WTC11 (cell line): ENCODE measurements at regions not wholly inside any gene's neighbourhood (a gene's known extent, or its start where the extent isn't known, plus 50 kb on each side); places are given as distances from the start of the nearest gene placed in this dataset.

Experiments
- ATAC-seq: fragments of 200-7000 bp; cut with Tn5 transposase; 2 replicates; pipeline ENCODE4 v1.10.0; 2021; ENCODE audit warnings: mild to moderate bottlenecking, moderate library complexity
- CTCF ChIA-PET: fragments of 300-600 bp; sonication (Branson Sonifier 250); formaldehyde crosslinking; loops from one replicate; lab custom pipeline; 2021; ENCODE audit warnings: antibody characterized with exemption; lab: Charles Lee
- POLR2A ChIA-PET: fragments of 350-600 bp; sonication (Branson Sonifier 250); formaldehyde crosslinking; loops from one replicate; lab custom pipeline; 2021; ENCODE audit warnings: antibody characterized with exemption; lab: Charles Lee
- DNase-seq: peaks from one replicate; pipeline ENCODE4 v3.0.0; 2021; ENCODE audit warnings: low spot score
- H3K27ac Mint-ChIP-seq: 2 replicates; pipeline ENCODE4 v1.8.0; 2021; ENCODE audit warnings: mixed read lengths
- H3K27me3 Mint-ChIP-seq: 2 replicates; pipeline ENCODE4 v1.8.0; 2021; ENCODE audit warnings: low read depth, mild to moderate bottlenecking, moderate library complexity, mixed read lengths
- H3K36me3 Mint-ChIP-seq: 2 replicates; pipeline ENCODE4 v1.8.0; 2021; ENCODE audit warnings: mixed read lengths
- H3K4me1 Mint-ChIP-seq: 2 replicates; pipeline ENCODE4 v1.8.0; 2022; ENCODE audit warnings: mixed read lengths
- H3K4me3 Mint-ChIP-seq: 2 replicates; pipeline ENCODE4 v1.8.0; 2021; ENCODE audit warnings: mild to moderate bottlenecking, moderate library complexity, mixed read lengths
- H3K9me3 Mint-ChIP-seq: 2 replicates; pipeline ENCODE4 v1.8.0; 2021; ENCODE audit warnings: mixed read lengths
- ATF1 ChIP-seq: sonication (generic); formaldehyde crosslinking; IDR thresholded peaks from 2 replicates; pipeline ENCODE4 v1.8.1; 2023; ENCODE audit warnings: mild to moderate bottlenecking, moderate library complexity, missing genetic modification reagents
- CTCF ChIP-seq: fragments of 200-600 bp; IDR thresholded peaks from 2 replicates; pipeline ENCODE4 v1.8.0; 2022; ENCODE audit warnings: antibody characterized with exemption
- GABPB1 ChIP-seq: sonication (generic); formaldehyde crosslinking; IDR thresholded peaks from 2 replicates; pipeline ENCODE4 v1.8.1; 2023; ENCODE audit warnings: mild to moderate bottlenecking, missing genetic modification reagents
- GTF2I ChIP-seq: fragments of 250-450 bp; sonication (Bioruptor Pico); conservative IDR thresholded peaks from 2 replicates; pipeline ENCODE4 v1.4.0; 2021; ENCODE audit warnings: mild to moderate bottlenecking
- IRF1 ChIP-seq: sonication (generic); formaldehyde crosslinking; IDR thresholded peaks from 2 replicates; pipeline ENCODE4 v1.8.0; 2023; ENCODE audit warnings: missing genetic modification reagents
- IRF2 ChIP-seq: sonication (generic); formaldehyde crosslinking; IDR thresholded peaks from 2 replicates; pipeline ENCODE4 v1.8.0; 2022; ENCODE audit warnings: low read depth, missing genetic modification reagents, borderline replicate concordance
- JAZF1 ChIP-seq: fragments of 250-450 bp; sonication (Bioruptor Pico); IDR thresholded peaks from 2 replicates; pipeline ENCODE4 v1.9.0; 2021; ENCODE audit warnings: moderate library complexity, mild to moderate bottlenecking, inconsistent platforms
- MYBL2 ChIP-seq: sonication (generic); formaldehyde crosslinking; IDR thresholded peaks from 2 replicates; pipeline ENCODE4 v1.8.1; 2023; ENCODE audit warnings: mild to moderate bottlenecking, moderate library complexity, missing genetic modification reagents
- ZNF232 ChIP-seq: sonication (generic); formaldehyde crosslinking; IDR thresholded peaks from 2 replicates; pipeline ENCODE4 v1.8.0; 2022; ENCODE audit warnings: mild to moderate bottlenecking, missing genetic modification reagents
- ZNF396 ChIP-seq: fragments of 250-450 bp; sonication (Bioruptor Pico); IDR thresholded peaks from 2 replicates; pipeline ENCODE4 v1.8.0; 2021; ENCODE audit warnings: mild to moderate bottlenecking, moderate library complexity, borderline replicate concordance
- ZNF671 ChIP-seq: fragments of 250-450 bp; sonication (Bioruptor Pico); IDR thresholded peaks from 2 replicates; pipeline ENCODE4 v1.8.0; 2021; ENCODE audit warnings: mild to moderate bottlenecking
- TF ChIP-seq, protein P1 (sequence below): sonication (generic); formaldehyde crosslinking; IDR thresholded peaks from 2 replicates; pipeline ENCODE4 v1.8.0; 2022; ENCODE audit warnings: mild to moderate bottlenecking, missing genetic modification reagents
- TF ChIP-seq, protein P2 (sequence below): fragments of 250-450 bp; sonication (Bioruptor Pico); IDR thresholded peaks from 2 replicates; pipeline ENCODE4 v1.8.0; 2021; ENCODE audit warnings: mild to moderate bottlenecking
- TF ChIP-seq, protein P3 (sequence below): sonication (generic); formaldehyde crosslinking; IDR thresholded peaks from 2 replicates; pipeline ENCODE4 v1.8.1; 2022; ENCODE audit warnings: low read depth, missing genetic modification reagents, borderline replicate concordance
- TF ChIP-seq, protein P4 (sequence below): sonication (generic); formaldehyde crosslinking; IDR thresholded peaks from 2 replicates; pipeline ENCODE4 v1.8.1; 2022; ENCODE audit warnings: mild to moderate bottlenecking, missing genetic modification reagents, moderate library complexity, borderline replicate concordance

- Mint-ChIP-seq H3K36me3 (no peaks in the 10 kb centered on the region), H3K4me3 (no peak overlapping the region), H3K9me3 (no peaks in the 10 kb centered on the region), H3K27ac (no peak overlapping the region), H3K4me1 (no peaks in the 10 kb centered on the region), H3K27me3 (peaks cover 8% of the 10 kb centered on the region; the same call in 1 of the 2 replicates)
- no peak for DNase-seq
- TF ChIP-seq JAZF1 (CRISPR knock-in tag) (no peak), GTF2I (no peak), GABPB1 (CRISPR knock-in tag) (no peak)
- TF ChIP-seq, protein P1, sequence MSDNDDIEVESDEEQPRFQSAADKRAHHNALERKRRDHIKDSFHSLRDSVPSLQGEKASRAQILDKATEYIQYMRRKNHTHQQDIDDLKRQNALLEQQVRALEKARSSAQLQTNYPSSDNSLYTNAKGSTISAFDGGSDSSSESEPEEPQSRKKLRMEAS (CRISPR knock-in tag) = no peak
- TF ChIP-seq, protein P2, sequence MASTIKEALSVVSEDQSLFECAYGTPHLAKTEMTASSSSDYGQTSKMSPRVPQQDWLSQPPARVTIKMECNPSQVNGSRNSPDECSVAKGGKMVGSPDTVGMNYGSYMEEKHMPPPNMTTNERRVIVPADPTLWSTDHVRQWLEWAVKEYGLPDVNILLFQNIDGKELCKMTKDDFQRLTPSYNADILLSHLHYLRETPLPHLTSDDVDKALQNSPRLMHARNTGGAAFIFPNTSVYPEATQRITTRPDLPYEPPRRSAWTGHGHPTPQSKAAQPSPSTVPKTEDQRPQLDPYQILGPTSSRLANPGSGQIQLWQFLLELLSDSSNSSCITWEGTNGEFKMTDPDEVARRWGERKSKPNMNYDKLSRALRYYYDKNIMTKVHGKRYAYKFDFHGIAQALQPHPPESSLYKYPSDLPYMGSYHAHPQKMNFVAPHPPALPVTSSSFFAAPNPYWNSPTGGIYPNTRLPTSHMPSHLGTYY = no peak
- TF ChIP-seq, protein P3, sequence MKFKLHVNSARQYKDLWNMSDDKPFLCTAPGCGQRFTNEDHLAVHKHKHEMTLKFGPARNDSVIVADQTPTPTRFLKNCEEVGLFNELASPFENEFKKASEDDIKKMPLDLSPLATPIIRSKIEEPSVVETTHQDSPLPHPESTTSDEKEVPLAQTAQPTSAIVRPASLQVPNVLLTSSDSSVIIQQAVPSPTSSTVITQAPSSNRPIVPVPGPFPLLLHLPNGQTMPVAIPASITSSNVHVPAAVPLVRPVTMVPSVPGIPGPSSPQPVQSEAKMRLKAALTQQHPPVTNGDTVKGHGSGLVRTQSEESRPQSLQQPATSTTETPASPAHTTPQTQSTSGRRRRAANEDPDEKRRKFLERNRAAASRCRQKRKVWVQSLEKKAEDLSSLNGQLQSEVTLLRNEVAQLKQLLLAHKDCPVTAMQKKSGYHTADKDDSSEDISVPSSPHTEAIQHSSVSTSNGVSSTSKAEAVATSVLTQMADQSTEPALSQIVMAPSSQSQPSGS (CRISPR knock-in tag) = no peak
- CTCF ChIA-PET = interaction anchor here (1.0 kb wide), 1 partner anchor 12 kb away, joined by 3 read pairs; no protein-coding TSS in a partner anchor
- no peak for ATAC-seq
- POLR2A ChIA-PET = interaction anchor here (1.0 kb wide), 1 partner anchor 259 kb away, joined by 3 read pairs; the partner anchor contains the start of genes C9orf43 and POLE3
Measured at GRCh38 chr9:113669522-113670115, 206.1 kb downstream of the RGS3 start.

DNA sequence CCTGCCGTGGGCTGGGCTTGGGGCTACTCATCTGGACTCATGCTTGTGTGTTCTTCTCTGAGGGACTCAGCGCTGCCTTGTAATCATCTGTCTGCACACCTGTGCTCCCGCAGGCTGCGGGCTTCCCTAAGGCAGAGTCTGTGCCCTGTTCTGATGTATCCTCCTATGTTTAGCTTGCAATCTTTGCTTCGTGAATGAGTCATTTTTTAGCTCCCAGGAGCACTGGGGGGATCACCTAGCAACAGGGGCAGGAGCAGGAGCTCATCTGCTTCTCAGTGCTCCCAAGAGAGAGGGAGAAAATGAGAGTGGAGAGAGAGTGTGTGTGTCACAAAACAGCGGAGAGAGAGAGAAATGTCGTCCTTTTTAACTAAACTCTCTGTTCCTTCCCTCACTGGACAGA, 202.4 kb upstream of the ZNF618 start:
- H3K9me3 Mint-ChIP-seq = no peaks in the 10 kb centered on the region
- CTCF ChIA-PET = interaction anchor here (2.1 kb wide), 1 partner anchor 16 kb away, joined by 7 read pairs; no protein-coding TSS in a partner anchor

More for the DNA sequence above, 202.4 kb upstream of the ZNF618 start:
- Mint-ChIP-seq H3K4me1 (no peaks in the 10 kb centered on the region), H3K27ac (no peak overlapping the region), H3K27me3 (peaks cover 14% of the 10 kb centered on the region), H3K36me3 (no peaks in the 10 kb centered on the region), H3K4me3 (no peak overlapping the region)
- no peak for DNase-seq
- TF ChIP-seq CTCF = no peak
- TF ChIP-seq ZNF396 (CRISPR knock-in tag) = no peak
- TF ChIP-seq, protein P4, sequence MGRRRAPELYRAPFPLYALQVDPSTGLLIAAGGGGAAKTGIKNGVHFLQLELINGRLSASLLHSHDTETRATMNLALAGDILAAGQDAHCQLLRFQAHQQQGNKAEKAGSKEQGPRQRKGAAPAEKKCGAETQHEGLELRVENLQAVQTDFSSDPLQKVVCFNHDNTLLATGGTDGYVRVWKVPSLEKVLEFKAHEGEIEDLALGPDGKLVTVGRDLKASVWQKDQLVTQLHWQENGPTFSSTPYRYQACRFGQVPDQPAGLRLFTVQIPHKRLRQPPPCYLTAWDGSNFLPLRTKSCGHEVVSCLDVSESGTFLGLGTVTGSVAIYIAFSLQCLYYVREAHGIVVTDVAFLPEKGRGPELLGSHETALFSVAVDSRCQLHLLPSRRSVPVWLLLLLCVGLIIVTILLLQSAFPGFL (CRISPR knock-in tag) = no peak
- no peak for TF ChIP-seq ZNF232 (CRISPR knock-in tag)
- TF ChIP-seq, protein P3 (CRISPR knock-in tag) = no peak
- TF ChIP-seq GABPB1 (CRISPR knock-in tag) = no peak
- no peak for TF ChIP-seq IRF1 (CRISPR knock-in tag)
- TF ChIP-seq ZNF671 (CRISPR knock-in tag) = no peak
- no peak for TF ChIP-seq IRF2 (CRISPR knock-in tag)
- TF ChIP-seq MYBL2 (CRISPR knock-in tag) = no peak
- no peak for TF ChIP-seq ATF1 (CRISPR knock-in tag)
- ATAC-seq = no peak
- POLR2A ChIA-PET = no interaction called here
